ENCODE measurements at regions not wholly inside any gene's neighbourhood (a gene's known extent, or its start where the extent isn't known, plus 50 kb on each side); places are given as distances from the start of the nearest gene placed in this dataset.

DNA sequence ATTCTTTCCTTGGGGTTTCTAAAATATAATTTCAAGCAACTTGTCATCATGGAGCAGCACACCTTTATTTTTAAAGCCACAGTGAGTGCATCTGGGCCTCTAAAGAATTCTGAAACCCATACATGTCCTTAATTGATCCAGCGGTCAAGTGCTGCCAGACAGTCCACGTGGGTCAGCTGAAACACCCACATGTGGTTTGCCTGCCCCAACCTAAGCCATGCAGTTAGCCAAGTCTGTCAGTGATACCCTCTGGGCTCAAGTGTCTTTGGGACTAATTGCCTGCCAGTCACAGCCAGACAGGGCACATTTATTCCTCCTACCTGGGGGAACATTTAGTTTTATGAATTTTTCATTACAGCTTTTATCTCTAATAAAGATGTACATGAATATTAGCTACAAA is 291.4 kb upstream of the SLC30A5 start:
- Histone ChIP-seq H2AFZ (ENCODE audit: low read length) (no peak overlapping the region), H3K4me3 (replicated peaks in 1 of 3; ENCODE audit: insufficient read depth in 1 of 3, low read depth in 2 of 3, low read length in 3 of 3) (no peak overlapping the region), H3K4me2 (ENCODE audit: low read depth, low read length) (no peak overlapping the region), H3K27ac (ENCODE audit: extremely low read length, insufficient read depth, low read length) (no peak overlapping the region), H3K79me2 (ENCODE audit: insufficient read depth, low read length) (no peaks in the 10 kb centered on the region), H3K9me3 (ENCODE audit: low read length) (peaks cover 4% of the 10 kb centered on the region; the same call in 1 of the 2 replicates), H3K27me3 (ENCODE audit: control insufficient read depth in 1 of 2, insufficient read depth in 2 of 2, low read length in 2 of 2) (no peaks in the 10 kb centered on the region), H4K20me1 (ENCODE audit: insufficient read depth, low read length) (no peaks in the 10 kb centered on the region), H3K36me3 (replicated peaks in 1 of 2; ENCODE audit: control insufficient read depth in 1 of 2, insufficient read depth in 2 of 2, low read length in 2 of 2) (no peaks in the 10 kb centered on the region), H3K9ac (ENCODE audit: insufficient read depth, low read depth, low read length) (no peak overlapping the region), H3K4me1 (ENCODE audit: insufficient read depth, low read length) (no peaks in the 10 kb centered on the region)
- no TSS peak for BruUV-seq (replicated peaks)
- ChIA-PET CTCF (ENCODE audit: low intra/inter-chr PET ratio, low total read pairs) (no interaction called here), POLR2A (no interaction called here)
- 0% methylated on average over 2 of the region's 2 CpGs for WGBS (ENCODE audit: low lambda C conversion rate)
- TF ChIP-seq POLR2G (IDR thresholded peaks at IDR 0.05; ENCODE audit: low read depth, low read length) (no peak), HNRNPH1 (optimal IDR thresholded peaks at IDR 0.05; ENCODE audit: low read depth, low read length) (no peak), ZNF296 (CRISPR knock-in tag; conservative IDR thresholded peaks at IDR 0.05) (no peak), NFIB (CRISPR knock-in tag; IDR thresholded peaks at IDR 0.05; ENCODE audit: borderline replicate concordance) (no peak)
- TF ChIP-seq, protein P1, sequence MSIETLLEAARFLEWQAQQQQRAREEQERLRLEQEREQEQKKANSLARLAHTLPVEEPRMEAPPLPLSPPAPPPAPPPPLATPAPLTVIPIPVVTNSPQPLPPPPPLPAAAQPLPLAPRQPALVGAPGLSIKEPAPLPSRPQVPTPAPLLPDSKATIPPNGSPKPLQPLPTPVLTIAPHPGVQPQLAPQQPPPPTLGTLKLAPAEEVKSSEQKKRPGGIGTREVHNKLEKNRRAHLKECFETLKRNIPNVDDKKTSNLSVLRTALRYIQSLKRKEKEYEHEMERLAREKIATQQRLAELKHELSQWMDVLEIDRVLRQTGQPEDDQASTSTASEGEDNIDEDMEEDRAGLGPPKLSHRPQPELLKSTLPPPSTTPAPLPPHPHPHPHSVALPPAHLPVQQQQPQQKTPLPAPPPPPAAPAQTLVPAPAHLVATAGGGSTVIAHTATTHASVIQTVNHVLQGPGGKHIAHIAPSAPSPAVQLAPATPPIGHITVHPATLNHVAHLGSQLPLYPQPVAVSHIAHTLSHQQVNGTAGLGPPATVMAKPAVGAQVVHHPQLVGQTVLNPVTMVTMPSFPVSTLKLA (IDR thresholded peaks at IDR 0.05), result peak; percentile 66
- no peak for FAIRE-seq
- ATAC-seq, result no peak
- no peak for DNase-seq (ENCODE audit: low spot score)
- intact Hi-C loops (cut with micrococcal nuclease; ENCODE audit: unreplicated experiment) (no loop called here), in situ Hi-C loops (cut with HindIII; ENCODE audit: extremely low pct_ligation_motif_present, low pct_unique_long_range_greater_than_20kb) (no loop called here)

DNA sequence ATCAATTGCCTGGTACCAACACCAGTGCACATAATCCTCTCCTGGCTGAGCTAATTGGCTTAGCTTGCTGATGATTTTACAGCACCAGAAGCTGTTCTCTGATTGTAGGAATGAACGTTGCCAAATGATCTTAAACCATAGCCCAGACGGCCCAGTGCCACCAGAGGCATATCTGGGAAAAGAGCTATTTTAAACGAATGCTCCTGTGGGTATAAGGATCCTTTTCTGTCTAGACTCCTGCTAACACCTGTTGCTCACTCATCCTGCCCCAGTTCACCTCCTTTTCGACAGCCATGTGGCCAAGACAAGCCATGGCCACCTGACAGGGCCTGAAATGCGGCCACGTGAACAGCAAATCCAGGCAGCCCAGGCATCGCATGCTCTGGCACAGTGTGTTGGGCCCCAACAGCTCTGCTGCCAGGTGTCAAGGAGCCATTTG is 289.9 kb upstream of the SLC30A5 start:
- Histone ChIP-seq H4K20me1 (ENCODE audit: insufficient read depth, low read length) (no peaks in the 10 kb centered on the region), H3K9ac (ENCODE audit: insufficient read depth, low read depth, low read length) (no peak overlapping the region), H3K79me2 (ENCODE audit: insufficient read depth, low read length) (no peaks in the 10 kb centered on the region), H3K36me3 (replicated peaks in 1 of 2; ENCODE audit: control insufficient read depth in 1 of 2, insufficient read depth in 2 of 2, low read length in 2 of 2) (no peaks in the 10 kb centered on the region), H3K4me2 (ENCODE audit: low read depth, low read length) (no peak overlapping the region), H3K4me1 (ENCODE audit: insufficient read depth, low read length) (no peaks in the 10 kb centered on the region), H2AFZ (ENCODE audit: low read length) (no peak overlapping the region), H3K4me3 (replicated peaks in 1 of 3; ENCODE audit: insufficient read depth in 1 of 3, low read depth in 2 of 3, low read length in 3 of 3) (no peak overlapping the region), H3K27me3 (ENCODE audit: control insufficient read depth in 1 of 2, insufficient read depth in 2 of 2, low read length in 2 of 2) (no peaks in the 10 kb centered on the region), H3K9me3 (ENCODE audit: low read length) (peaks cover 4% of the 10 kb centered on the region; the same call in 1 of the 2 replicates), H3K27ac (ENCODE audit: extremely low read length, insufficient read depth, low read length) (no peak overlapping the region)
- ChIA-PET CTCF (ENCODE audit: low intra/inter-chr PET ratio, low total read pairs) (no interaction called here), POLR2A (no interaction called here)
- ATAC-seq (no peak), FAIRE-seq (no peak), DNase-seq (ENCODE audit: low spot score) (no peak)
- TF ChIP-seq MED8 (CRISPR knock-in tag; IDR thresholded peaks at IDR 0.05; ENCODE audit: insufficient replicate concordance), result no peak
- no peak for TF ChIP-seq SP140L (CRISPR knock-in tag; IDR thresholded peaks at IDR 0.05; ENCODE audit: borderline replicate concordance)
- TF ChIP-seq KDM4B (CRISPR knock-in tag; IDR thresholded peaks at IDR 0.05), result no peak
- TF ChIP-seq GATAD1 (CRISPR knock-in tag; IDR thresholded peaks at IDR 0.05), result no peak
- no peak for TF ChIP-seq ZNF367 (CRISPR knock-in tag; IDR thresholded peaks at IDR 0.05; ENCODE audit: borderline replicate concordance)
- no peak for TF ChIP-seq ZNF546 (CRISPR knock-in tag; conservative IDR thresholded peaks at IDR 0.05)
- BruUV-seq (replicated peaks), result no TSS peak
- in situ Hi-C loops (cut with HindIII; ENCODE audit: extremely low pct_ligation_motif_present, low pct_unique_long_range_greater_than_20kb), result no loop called here
- WGBS (ENCODE audit: low lambda C conversion rate), result 43% methylated on average over 7 of the region's 7 CpGs
- intact Hi-C loops (cut with micrococcal nuclease; ENCODE audit: unreplicated experiment), result no loop called here

Data from HepG2 (cell line).